ENCODE measurements at regions not wholly inside any gene's neighbourhood (a gene's known extent, or its start where the extent isn't known, plus 50 kb on each side); places are given as distances from the start of the nearest gene placed in this dataset.

- DNase-seq (ENCODE audit: low spot score), result no peak
- in situ Hi-C loops (cut with MboI; ENCODE audit: low sequenced_read_pairs, unreplicated experiment), result no loop called here
- TF ChIP-seq, protein P1, sequence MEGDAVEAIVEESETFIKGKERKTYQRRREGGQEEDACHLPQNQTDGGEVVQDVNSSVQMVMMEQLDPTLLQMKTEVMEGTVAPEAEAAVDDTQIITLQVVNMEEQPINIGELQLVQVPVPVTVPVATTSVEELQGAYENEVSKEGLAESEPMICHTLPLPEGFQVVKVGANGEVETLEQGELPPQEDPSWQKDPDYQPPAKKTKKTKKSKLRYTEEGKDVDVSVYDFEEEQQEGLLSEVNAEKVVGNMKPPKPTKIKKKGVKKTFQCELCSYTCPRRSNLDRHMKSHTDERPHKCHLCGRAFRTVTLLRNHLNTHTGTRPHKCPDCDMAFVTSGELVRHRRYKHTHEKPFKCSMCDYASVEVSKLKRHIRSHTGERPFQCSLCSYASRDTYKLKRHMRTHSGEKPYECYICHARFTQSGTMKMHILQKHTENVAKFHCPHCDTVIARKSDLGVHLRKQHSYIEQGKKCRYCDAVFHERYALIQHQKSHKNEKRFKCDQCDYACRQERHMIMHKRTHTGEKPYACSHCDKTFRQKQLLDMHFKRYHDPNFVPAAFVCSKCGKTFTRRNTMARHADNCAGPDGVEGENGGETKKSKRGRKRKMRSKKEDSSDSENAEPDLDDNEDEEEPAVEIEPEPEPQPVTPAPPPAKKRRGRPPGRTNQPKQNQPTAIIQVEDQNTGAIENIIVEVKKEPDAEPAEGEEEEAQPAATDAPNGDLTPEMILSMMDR (IDR thresholded peaks at IDR 0.05; ENCODE audit: borderline replicate concordance, control extremely low read depth, extremely low read depth, insufficient read depth, missing control alignments), result no peak
Observed at GRCh38 chr17:5661491-5662125, 77.3 kb upstream of the NLRP1 start.

- DNase-seq (ENCODE audit: low spot score), result no peak
- in situ Hi-C loops (cut with MboI; ENCODE audit: low sequenced_read_pairs, unreplicated experiment), result no loop called here
- TF ChIP-seq, protein P1 (IDR thresholded peaks at IDR 0.05; ENCODE audit: borderline replicate concordance, control extremely low read depth, extremely low read depth, insufficient read depth, missing control alignments), result no peak
Observed at GRCh38 chr17:5662409-5663085, 78.2 kb upstream of the NLRP1 start.

DNA sequence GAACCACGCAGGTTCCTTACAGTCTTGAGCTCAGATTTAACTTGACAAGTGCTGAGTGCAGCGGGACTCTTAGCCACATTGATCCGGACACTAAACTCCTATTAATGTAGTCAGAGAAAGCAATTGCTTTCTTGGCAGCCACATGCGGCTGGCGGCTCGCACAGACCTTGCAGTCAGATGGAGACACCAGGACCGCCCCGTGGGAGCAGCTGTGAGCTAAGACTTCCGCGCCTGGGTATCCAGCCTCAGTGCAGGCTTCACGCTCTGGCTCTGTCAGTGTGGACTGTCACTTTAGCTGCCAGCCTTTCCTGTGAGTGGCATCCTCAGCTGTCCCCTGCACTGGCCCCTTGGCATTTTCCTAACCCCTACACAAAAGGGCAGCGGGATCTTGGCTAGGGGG is 80.9 kb upstream of the NLRP1 start:
- in situ Hi-C loops (cut with MboI; ENCODE audit: low sequenced_read_pairs, unreplicated experiment), result no loop called here
- DNase-seq (ENCODE audit: low spot score), result no peak
- TF ChIP-seq, protein P1 (IDR thresholded peaks at IDR 0.05; ENCODE audit: borderline replicate concordance, control extremely low read depth, extremely low read depth, insufficient read depth, missing control alignments), result no peak

GRCh38 chr17:5667871-5668270 is 83.6 kb upstream of the NLRP1 start:
- TF ChIP-seq, protein P1 (IDR thresholded peaks at IDR 0.05; ENCODE audit: borderline replicate concordance, control extremely low read depth, extremely low read depth, insufficient read depth, missing control alignments), result no peak
- DNase-seq (ENCODE audit: low spot score), result no peak
- in situ Hi-C loops (cut with MboI; ENCODE audit: low sequenced_read_pairs, unreplicated experiment), result no loop called here

GRCh38 chr17:5668557-5669138 is 84.3 kb upstream of the NLRP1 start:
- TF ChIP-seq, protein P1 (IDR thresholded peaks at IDR 0.05; ENCODE audit: borderline replicate concordance, control extremely low read depth, extremely low read depth, insufficient read depth, missing control alignments), result no peak
- in situ Hi-C loops (cut with MboI; ENCODE audit: low sequenced_read_pairs, unreplicated experiment), result no loop called here

DNA sequence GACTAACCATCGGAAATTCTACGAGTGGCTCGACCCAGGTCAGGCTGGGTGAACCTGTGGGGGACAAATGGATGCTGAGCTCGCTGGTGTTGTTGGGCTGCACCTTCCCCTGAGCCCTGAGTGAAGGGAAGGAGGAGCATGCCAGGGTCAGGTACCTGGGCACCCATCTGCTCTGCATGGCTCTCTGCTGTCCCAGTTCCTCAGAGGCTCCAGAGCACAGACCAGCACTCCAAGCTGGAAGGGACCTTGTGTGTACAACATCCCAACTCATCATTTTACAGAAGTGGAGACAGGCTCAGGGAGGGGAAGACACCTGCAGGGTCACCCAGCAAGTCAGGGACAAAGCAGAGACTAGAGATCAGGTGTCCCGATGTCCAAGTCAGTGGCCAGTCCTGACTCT is 84.9 kb upstream of the NLRP1 start:
- DNase-seq (ENCODE audit: low spot score), result no peak
- in situ Hi-C loops (cut with MboI; ENCODE audit: low sequenced_read_pairs, unreplicated experiment), result no loop called here
- TF ChIP-seq, protein P1 (IDR thresholded peaks at IDR 0.05; ENCODE audit: borderline replicate concordance, control extremely low read depth, extremely low read depth, insufficient read depth, missing control alignments), result no peak

More at GRCh38 chr17:5668557-5669138, 84.3 kb upstream of the NLRP1 start:
- DNase-seq (ENCODE audit: low spot score), result no peak
